Right renal pelvis (tissue), 4 donors: ENCODE measurements at regions not wholly inside any gene's neighbourhood (a gene's known extent, or its start where the extent isn't known, plus 50 kb on each side); places are given as distances from the start of the nearest gene placed in this dataset.

ENCODE experiments used
- DNase-seq, 4 donors: peaks; one replicate each; pipeline ENCODE4 v3.0.0-alpha.2; 2013; ENCODE audit warnings: low read depth in 4 of 4, low spot score in 3 of 4, missing footprints in 1 of 4

- DNase-seq: no peak
Measured at GRCh38 chr11:103622296-103622695, 414.1 kb upstream of the DDI1 start.

- no peak for DNase-seq
Measured at GRCh38 chr11:103623933-103624332, 412.5 kb upstream of the DDI1 start.

GRCh38 chr11:103624708-103625623, 411.5 kb upstream of the DDI1 start:
- DNase-seq: no peak

- no peak for DNase-seq
Measured at GRCh38 chr11:103625624-103625965, 410.8 kb upstream of the DDI1 start.

- DNase-seq: no peak
Measured at GRCh38 chr11:103628121-103628520, 408.3 kb upstream of the DDI1 start.

- no peak for DNase-seq
Measured at GRCh38 chr11:103631841-103632240, 404.6 kb upstream of the DDI1 start.

GRCh38 chr11:103633068-103633788, 403.2 kb upstream of the DDI1 start:
- no peak for DNase-seq

- no peak for DNase-seq
Measured at GRCh38 chr11:103633819-103634590, 402.4 kb upstream of the DDI1 start.

GRCh38 chr11:103636232-103636631, 400.2 kb upstream of the DDI1 start:
- DNase-seq: no peak

- no peak for DNase-seq
Measured at GRCh38 chr11:103637295-103637694, 399.1 kb upstream of the DDI1 start.

- DNase-seq: no peak
Measured at GRCh38 chr11:103637831-103638230, 398.6 kb upstream of the DDI1 start.

GRCh38 chr11:103644676-103645075, 391.8 kb upstream of the DDI1 start:
- DNase-seq: no peak

- no peak for DNase-seq
Measured at GRCh38 chr11:103648054-103648453, 388.4 kb upstream of the DDI1 start.

- DNase-seq: no peak
Measured at GRCh38 chr11:103648670-103649400, 387.6 kb upstream of the DDI1 start.

GRCh38 chr11:103649401-103649895, 387.0 kb upstream of the DDI1 start:
- no peak for DNase-seq

- no peak for DNase-seq
Measured at GRCh38 chr11:103650330-103650729, 386.1 kb upstream of the DDI1 start.

GRCh38 chr11:103651341-103651998, 385.0 kb upstream of the DDI1 start:
- no peak for DNase-seq

- DNase-seq: no peak
Measured at GRCh38 chr11:103652013-103652412, 384.4 kb upstream of the DDI1 start.

- no peak for DNase-seq
Measured at GRCh38 chr11:103656382-103656781, 380.1 kb upstream of the DDI1 start.

- DNase-seq: no peak
Measured at GRCh38 chr11:103659206-103659618, 377.2 kb upstream of the DDI1 start.
